ENCODE measurements at regions not wholly inside any gene's neighbourhood (a gene's known extent, or its start where the extent isn't known, plus 50 kb on each side); places are given as distances from the start of the nearest gene placed in this dataset.

GRCh38 chr3:127427156-127427555 lies 139.3 kb upstream of the PRR20G start:
- intact Hi-C loops (cut with DNase I; ENCODE audit: low total_unique reads): no loop called here

DNA sequence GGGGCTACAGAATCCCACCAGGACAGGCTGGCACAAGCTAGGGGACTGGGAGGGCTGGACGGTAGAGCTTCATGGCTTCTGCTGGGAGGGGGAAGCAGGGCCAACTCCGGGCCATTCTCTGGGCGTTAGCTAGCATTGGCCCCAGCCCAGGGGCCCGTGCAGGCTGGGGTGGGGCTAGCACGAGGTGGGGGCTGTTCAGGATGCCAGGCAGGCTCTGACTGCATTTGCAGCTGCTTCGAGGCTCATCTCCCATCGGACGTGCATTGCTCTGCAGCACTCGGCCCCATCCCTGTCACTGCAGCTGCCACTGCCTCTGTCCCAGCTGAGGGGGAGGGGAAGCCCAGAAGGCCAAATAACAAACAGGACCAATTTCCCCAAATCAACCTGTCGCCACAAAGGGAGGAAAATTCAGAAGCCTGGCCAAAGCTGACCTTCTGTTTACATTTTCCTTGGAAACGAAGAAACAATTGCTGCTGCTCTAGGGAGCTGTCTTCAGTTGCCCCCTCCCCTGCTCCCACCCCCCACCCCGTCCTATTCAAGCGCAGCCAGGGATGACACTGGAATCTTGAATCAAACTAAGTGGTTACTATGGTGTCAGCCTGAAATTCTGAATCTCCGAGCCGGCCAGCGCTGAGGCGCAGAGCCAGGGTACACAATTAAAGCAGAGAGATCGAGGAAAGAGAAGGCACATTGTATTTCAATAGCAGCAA lies 138.8 kb upstream of the PRR20G start:
- Histone ChIP-seq H3K27me3 (no peaks in the 10 kb centered on the region), H3K9me3 (no peaks in the 10 kb centered on the region), H3K27ac (no peak overlapping the region), H3K4me3 (no peak overlapping the region), H3K36me3 (ENCODE audit: low read depth, missing control alignments) (no peaks in the 10 kb centered on the region), H3K4me1 (no peaks in the 10 kb centered on the region)
- TF ChIP-seq CTCF (IDR thresholded peaks at IDR 0.05) (no peak), POLR2A (IDR thresholded peaks at IDR 0.05) (no peak)
- WGBS, 2 donors: 29 to 47% methylated on average over 16 to 18 of the region's 18 CpGs
- peak; percentile 5 for DNase-seq
- intact Hi-C loops (cut with DNase I; ENCODE audit: low total_unique reads): no loop called here

More at GRCh38 chr3:127427156-127427555, 139.3 kb upstream of the PRR20G start:
- H3K36me3 ChIP-seq (ENCODE audit: low read depth, missing control alignments): no peaks in the 10 kb centered on the region
- no peaks in the 10 kb centered on the region for H3K9me3 ChIP-seq
- 45 to 67% methylated on average over 6 of the region's 6 CpGs for WGBS, 2 donors
- H3K4me1 ChIP-seq: no peaks in the 10 kb centered on the region
- H3K4me3 ChIP-seq: no peak overlapping the region
- no peak for DNase-seq
- H3K27ac ChIP-seq: no peak overlapping the region
- no peak for TF ChIP-seq POLR2A (IDR thresholded peaks at IDR 0.05)
- H3K27me3 ChIP-seq: no peaks in the 10 kb centered on the region

GRCh38 chr3:127425505-127426443 lies 137.9 kb upstream of the PRR20G start:
- peak; percentile 13 for DNase-seq
- 88 to 92% methylated on average over 15 to 20 of the region's 20 CpGs for WGBS, 2 donors
- no peak overlapping the region for H3K27ac ChIP-seq
- H3K9me3 ChIP-seq: no peaks in the 10 kb centered on the region
- intact Hi-C loops (cut with DNase I; ENCODE audit: low total_unique reads): no loop called here
- TF ChIP-seq POLR2A (IDR thresholded peaks at IDR 0.05) (no peak), CTCF (IDR thresholded peaks at IDR 0.05) (no peak)
- H3K4me1 ChIP-seq: no peaks in the 10 kb centered on the region
- H3K4me3 ChIP-seq: no peak overlapping the region
- no peaks in the 10 kb centered on the region for H3K36me3 ChIP-seq (ENCODE audit: low read depth, missing control alignments)
- H3K27me3 ChIP-seq: no peaks in the 10 kb centered on the region

DNA sequence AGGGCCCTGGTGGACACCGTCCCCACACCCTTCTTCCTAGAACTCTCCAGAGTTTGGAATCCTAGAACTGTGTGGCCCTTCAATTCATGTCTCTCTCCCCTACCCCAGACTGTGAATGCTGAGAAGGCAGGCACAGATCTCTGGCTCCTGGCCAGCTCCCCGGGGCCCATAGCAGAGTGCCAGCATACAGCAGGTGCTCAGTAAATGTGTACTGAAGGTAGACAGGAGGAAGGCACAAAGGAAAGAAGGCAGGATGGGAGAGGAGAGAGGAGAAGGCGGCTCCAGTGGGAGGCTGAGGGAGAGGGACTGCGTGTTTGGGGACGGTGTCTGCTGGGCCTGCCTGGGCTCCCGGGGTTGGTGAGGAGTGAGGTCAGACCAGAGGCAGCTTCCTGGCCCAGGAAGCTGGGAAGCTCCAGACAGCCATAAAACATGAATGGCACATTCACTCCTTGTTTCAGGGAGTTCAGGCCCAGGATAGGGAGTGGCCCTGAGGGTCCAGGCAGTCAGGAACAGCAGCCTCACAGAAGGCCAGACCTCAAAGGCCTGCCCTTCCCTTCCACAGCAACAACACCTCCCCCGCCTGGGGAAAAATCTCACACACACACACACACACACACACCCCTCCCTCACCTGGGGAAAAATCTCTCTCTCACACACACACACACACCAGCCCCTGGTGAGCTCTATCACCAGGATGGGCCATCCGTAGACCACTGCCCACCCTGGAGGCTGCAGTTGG lies 137.1 kb upstream of the PRR20G start:
- H3K9me3 ChIP-seq: no peaks in the 10 kb centered on the region
- intact Hi-C loops (cut with DNase I; ENCODE audit: low total_unique reads): no loop called here
- H3K4me3 ChIP-seq: no peak overlapping the region
- TF ChIP-seq CTCF (IDR thresholded peaks at IDR 0.05) (no peak), POLR2A (IDR thresholded peaks at IDR 0.05) (no peak)
- H3K4me1 ChIP-seq: no peaks in the 10 kb centered on the region
- H3K36me3 ChIP-seq (ENCODE audit: low read depth, missing control alignments): no peaks in the 10 kb centered on the region
- H3K27ac ChIP-seq: no peak overlapping the region
- DNase-seq: no peak
- WGBS, 2 donors: 59 to 71% methylated on average over 6 to 8 of the region's 8 CpGs
- no peaks in the 10 kb centered on the region for H3K27me3 ChIP-seq

Data from testis (tissue), 2 donors.